Smooth muscle cell (in vitro differentiated cells): ENCODE measurements at regions not wholly inside any gene's neighbourhood (a gene's known extent, or its start where the extent isn't known, plus 50 kb on each side); places are given as distances from the start of the nearest gene placed in this dataset.

Experiments used
- DNase-seq: peaks from one replicate; lab custom pipeline; 2025; ENCODE audit not compliant: unreplicated experiment; lab: John Stamatoyannopoulos, UW
- H2AFZ ChIP-seq: fragments of 200-600 bp; sonication (generic); 2 replicates; pipeline ENCODE4 v1.6.0; 2016; ENCODE audit warnings: antibody characterized with exemption, low read depth, mild to moderate bottlenecking
- H3F3A ChIP-seq: fragments of 200-600 bp; sonication (generic); 2 replicates; pipeline ENCODE4 v1.6.0; 2017; ENCODE audit warnings: antibody characterized with exemption, low read depth
- H3K27ac ChIP-seq: fragments of 200-600 bp; sonication (generic); 2 replicates; pipeline ENCODE4 v1.5.1; 2016; ENCODE audit warnings: low read depth, mild to moderate bottlenecking
- H3K27me3 ChIP-seq: fragments of 200-600 bp; sonication (generic); 2 replicates; pipeline ENCODE4 v1.6.1; 2016; ENCODE audit warnings: low read depth, mild to moderate bottlenecking
- H3K36me3 ChIP-seq: fragments of 200-600 bp; sonication (generic); 2 replicates; pipeline ENCODE4 v1.5.1; 2016; ENCODE audit warnings: low read depth
- H3K4me1 ChIP-seq: fragments of 200-600 bp; sonication (generic); 2 replicates; pipeline ENCODE4 v1.5.1; 2016; ENCODE audit warnings: low read depth
- H3K4me2 ChIP-seq: fragments of 200-600 bp; sonication (generic); 2 replicates; pipeline ENCODE4 v1.6.0; 2016; ENCODE audit warnings: mild to moderate bottlenecking
- H3K4me3 ChIP-seq: fragments of 200-600 bp; sonication (generic); 2 replicates; pipeline ENCODE4 v1.5.1; 2016; ENCODE audit warnings: mild to moderate bottlenecking
- H3K79me2 ChIP-seq: fragments of 200-600 bp; sonication (generic); 2 replicates; pipeline ENCODE4 v1.6.0; 2016; ENCODE audit warnings: low read depth, mild to moderate bottlenecking
- H3K9ac ChIP-seq: fragments of 200-600 bp; sonication (generic); 2 replicates; pipeline ENCODE4 v1.6.0; 2016; ENCODE audit warnings: low read depth
- H3K9me3 ChIP-seq: fragments of 200-600 bp; sonication (generic); replicated peaks from 2 replicates; pipeline ENCODE4 v1.5.1; 2016; ENCODE audit warnings: low read depth
- H4K20me1 ChIP-seq: fragments of 200-600 bp; sonication (generic); 2 replicates; pipeline ENCODE4 v1.6.0; 2016; ENCODE audit warnings: low read depth
- WGBS: methylation state at CpG from one replicate; pipeline ENCODE4 v1.1.7; 2016; ENCODE audit warnings: low lambda C conversion rate; 5-methylcytosine and 5-hydroxymethylcytosine counted together
- TF ChIP-seq, protein P1 (sequence below): fragments of 200-600 bp; sonication (generic); IDR thresholded peaks from 2 replicates; pipeline ENCODE4 v1.5.1; 2017; ENCODE audit warnings: borderline replicate concordance, mild to moderate bottlenecking, antibody characterized with exemption; ENCODE audit not compliant: insufficient read depth, poor library complexity, severe bottlenecking

DNA sequence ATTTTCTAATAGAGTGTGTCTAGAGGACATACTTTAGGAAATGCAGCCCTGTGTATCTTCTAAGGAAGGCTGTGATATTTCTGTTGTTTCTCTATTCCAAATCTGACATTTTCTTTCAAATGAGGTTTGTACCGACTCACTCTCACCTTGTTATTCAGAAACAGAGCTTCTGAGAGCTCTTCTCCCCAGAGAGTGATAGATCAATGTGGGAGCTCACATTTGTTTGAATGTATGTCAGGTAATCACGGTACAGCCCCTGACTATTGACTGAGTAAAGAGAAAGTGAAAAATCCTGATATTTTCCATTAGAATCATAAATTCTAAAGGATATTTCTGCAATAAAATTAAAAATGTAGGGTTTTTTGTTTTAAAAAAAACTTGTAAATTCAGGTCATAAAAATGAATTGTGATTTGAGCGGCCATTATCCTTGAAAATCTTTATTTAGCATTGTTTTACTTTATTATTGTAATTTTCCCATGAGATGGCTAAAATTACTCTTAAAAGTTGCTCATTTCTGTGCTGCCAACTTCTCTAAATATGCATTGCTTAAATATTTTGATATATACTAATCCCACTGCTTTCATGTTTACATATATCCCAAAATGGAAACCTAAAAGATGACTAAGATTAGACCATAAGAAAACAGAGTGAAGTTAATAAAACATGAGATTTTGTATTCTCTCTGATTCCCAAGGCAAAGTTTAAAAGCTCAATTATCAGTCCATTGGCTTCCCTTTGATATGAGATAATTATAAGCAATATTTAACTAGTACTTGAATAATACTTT lies 1226.8 kb upstream of the CITED2 start:
- WGBS: 91% methylated on average over 3 of the region's 3 CpGs
- no peaks in the 10 kb centered on the region for H3K79me2 ChIP-seq
- H3K9me3 ChIP-seq: no peaks in the 10 kb centered on the region
- DNase-seq: no peak
- H3K27me3 ChIP-seq: no peaks in the 10 kb centered on the region
- no peak overlapping the region for H3K9ac ChIP-seq
- H3K36me3 ChIP-seq: no peaks in the 10 kb centered on the region
- no peaks in the 10 kb centered on the region for H3K4me1 ChIP-seq
- H3K4me3 ChIP-seq: no peak overlapping the region
- no peaks in the 10 kb centered on the region for H3F3A ChIP-seq
- no peaks in the 10 kb centered on the region for H4K20me1 ChIP-seq
- no peak overlapping the region for H2AFZ ChIP-seq
- no peak overlapping the region for H3K27ac ChIP-seq
- TF ChIP-seq, protein P1, sequence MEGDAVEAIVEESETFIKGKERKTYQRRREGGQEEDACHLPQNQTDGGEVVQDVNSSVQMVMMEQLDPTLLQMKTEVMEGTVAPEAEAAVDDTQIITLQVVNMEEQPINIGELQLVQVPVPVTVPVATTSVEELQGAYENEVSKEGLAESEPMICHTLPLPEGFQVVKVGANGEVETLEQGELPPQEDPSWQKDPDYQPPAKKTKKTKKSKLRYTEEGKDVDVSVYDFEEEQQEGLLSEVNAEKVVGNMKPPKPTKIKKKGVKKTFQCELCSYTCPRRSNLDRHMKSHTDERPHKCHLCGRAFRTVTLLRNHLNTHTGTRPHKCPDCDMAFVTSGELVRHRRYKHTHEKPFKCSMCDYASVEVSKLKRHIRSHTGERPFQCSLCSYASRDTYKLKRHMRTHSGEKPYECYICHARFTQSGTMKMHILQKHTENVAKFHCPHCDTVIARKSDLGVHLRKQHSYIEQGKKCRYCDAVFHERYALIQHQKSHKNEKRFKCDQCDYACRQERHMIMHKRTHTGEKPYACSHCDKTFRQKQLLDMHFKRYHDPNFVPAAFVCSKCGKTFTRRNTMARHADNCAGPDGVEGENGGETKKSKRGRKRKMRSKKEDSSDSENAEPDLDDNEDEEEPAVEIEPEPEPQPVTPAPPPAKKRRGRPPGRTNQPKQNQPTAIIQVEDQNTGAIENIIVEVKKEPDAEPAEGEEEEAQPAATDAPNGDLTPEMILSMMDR: no peak
- no peak overlapping the region for H3K4me2 ChIP-seq

DNA sequence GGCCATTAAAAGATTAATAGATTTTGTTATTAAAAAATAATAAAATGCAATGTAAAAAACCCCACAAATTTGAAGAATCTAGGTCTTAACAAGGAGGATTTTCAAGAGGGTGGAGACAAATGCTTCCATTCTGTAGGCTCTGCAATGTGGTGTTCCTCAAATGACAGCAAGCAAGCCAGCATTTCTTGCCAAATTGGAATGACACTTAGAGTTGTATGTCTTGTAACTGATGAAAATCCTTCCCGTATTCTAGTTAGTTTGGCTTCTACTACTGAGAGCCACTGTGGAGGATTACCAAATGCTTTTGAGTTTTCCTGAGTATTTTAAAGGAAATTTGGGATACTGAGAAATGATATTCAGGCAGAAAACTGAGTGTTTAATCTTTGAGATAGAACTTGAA lies 1225.5 kb upstream of the CITED2 start:
- Histone ChIP-seq H3K27ac (no peak overlapping the region), H2AFZ (no peak overlapping the region), H3K4me1 (no peaks in the 10 kb centered on the region), H3K4me3 (no peak overlapping the region), H3K9ac (no peak overlapping the region), H3K9me3 (no peaks in the 10 kb centered on the region), H3K4me2 (no peak overlapping the region), H3K27me3 (no peaks in the 10 kb centered on the region), H3F3A (no peaks in the 10 kb centered on the region), H3K36me3 (no peaks in the 10 kb centered on the region), H4K20me1 (no peaks in the 10 kb centered on the region), H3K79me2 (no peaks in the 10 kb centered on the region)
- DNase-seq: no peak
- WGBS: 97% methylated on average over 1 of the region's 1 CpG
- TF ChIP-seq, protein P1: no peak

DNA sequence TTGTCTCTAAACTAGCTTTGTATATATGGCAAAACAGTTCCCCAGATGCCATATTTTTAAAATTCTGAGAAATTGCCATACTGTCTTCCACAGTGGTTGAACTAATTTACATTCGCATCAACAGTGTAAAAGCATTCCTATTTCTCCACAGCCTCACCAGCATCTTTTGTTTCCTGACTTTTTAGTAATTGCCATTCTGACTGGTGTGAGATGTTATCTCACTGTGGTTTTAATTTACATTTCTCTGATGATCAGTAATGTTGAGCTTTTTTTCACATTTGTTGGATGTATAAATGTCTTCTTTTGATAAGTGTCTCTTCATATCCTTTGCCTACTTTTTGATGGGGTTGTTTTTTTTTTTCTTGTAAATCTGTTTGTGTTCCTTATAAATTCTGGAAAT lies 1222.7 kb upstream of the CITED2 start:
- TF ChIP-seq, protein P1: no peak
- Histone ChIP-seq H4K20me1 (no peaks in the 10 kb centered on the region), H3K79me2 (no peaks in the 10 kb centered on the region), H3K4me1 (no peaks in the 10 kb centered on the region), H3K27me3 (no peaks in the 10 kb centered on the region), H3K4me2 (no peak overlapping the region), H3K36me3 (no peaks in the 10 kb centered on the region), H3K4me3 (no peak overlapping the region), H2AFZ (no peak overlapping the region), H3F3A (no peaks in the 10 kb centered on the region), H3K27ac (no peak overlapping the region), H3K9me3 (no peaks in the 10 kb centered on the region), H3K9ac (no peak overlapping the region)
- no peak for DNase-seq
- 80% methylated on average over 1 of the region's 1 CpG for WGBS

- no peak overlapping the region for H2AFZ ChIP-seq
- no peak overlapping the region for H3K4me2 ChIP-seq
- no peak overlapping the region for H3K4me3 ChIP-seq
- no peak overlapping the region for H3K9ac ChIP-seq
- no peaks in the 10 kb centered on the region for H3F3A ChIP-seq
- H3K36me3 ChIP-seq: no peaks in the 10 kb centered on the region
- 100% methylated on average over 1 of the region's 1 CpG for WGBS
- no peaks in the 10 kb centered on the region for H3K79me2 ChIP-seq
- TF ChIP-seq, protein P1: no peak
- H3K9me3 ChIP-seq: no peaks in the 10 kb centered on the region
- no peaks in the 10 kb centered on the region for H4K20me1 ChIP-seq
- DNase-seq: no peak
- H3K27ac ChIP-seq: no peak overlapping the region
- no peaks in the 10 kb centered on the region for H3K27me3 ChIP-seq
- H3K4me1 ChIP-seq: no peaks in the 10 kb centered on the region
These were observed 1220.3 kb upstream of the CITED2 start for GRCh38 chr6:140594806-140595128.
